ENCODE measurements at regions not wholly inside any gene's neighbourhood (a gene's known extent, or its start where the extent isn't known, plus 50 kb on each side); places are given as distances from the start of the nearest gene placed in this dataset.

DNA sequence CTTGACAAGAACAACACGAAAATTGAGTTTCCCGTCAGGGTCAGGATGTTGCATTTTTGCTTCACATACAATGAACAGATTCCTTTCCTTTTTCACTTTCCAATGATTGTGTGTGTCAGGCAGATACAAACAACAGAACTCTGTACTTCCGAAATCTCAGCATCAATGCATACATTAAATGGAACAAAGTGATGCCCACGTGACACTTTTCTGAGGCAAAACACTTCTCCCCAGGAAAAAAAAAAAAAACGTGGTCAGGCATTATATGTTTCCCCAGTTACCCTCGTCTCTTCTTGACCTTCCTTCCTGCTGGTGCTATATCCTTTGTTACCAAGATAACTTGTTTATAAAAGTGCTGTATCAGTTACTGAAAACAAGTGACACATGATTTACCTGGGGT is 181.8 kb downstream of the ZNF281 start:
- TF ChIP-seq, protein P1, sequence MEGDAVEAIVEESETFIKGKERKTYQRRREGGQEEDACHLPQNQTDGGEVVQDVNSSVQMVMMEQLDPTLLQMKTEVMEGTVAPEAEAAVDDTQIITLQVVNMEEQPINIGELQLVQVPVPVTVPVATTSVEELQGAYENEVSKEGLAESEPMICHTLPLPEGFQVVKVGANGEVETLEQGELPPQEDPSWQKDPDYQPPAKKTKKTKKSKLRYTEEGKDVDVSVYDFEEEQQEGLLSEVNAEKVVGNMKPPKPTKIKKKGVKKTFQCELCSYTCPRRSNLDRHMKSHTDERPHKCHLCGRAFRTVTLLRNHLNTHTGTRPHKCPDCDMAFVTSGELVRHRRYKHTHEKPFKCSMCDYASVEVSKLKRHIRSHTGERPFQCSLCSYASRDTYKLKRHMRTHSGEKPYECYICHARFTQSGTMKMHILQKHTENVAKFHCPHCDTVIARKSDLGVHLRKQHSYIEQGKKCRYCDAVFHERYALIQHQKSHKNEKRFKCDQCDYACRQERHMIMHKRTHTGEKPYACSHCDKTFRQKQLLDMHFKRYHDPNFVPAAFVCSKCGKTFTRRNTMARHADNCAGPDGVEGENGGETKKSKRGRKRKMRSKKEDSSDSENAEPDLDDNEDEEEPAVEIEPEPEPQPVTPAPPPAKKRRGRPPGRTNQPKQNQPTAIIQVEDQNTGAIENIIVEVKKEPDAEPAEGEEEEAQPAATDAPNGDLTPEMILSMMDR (IDR thresholded peaks at IDR 0.05), result no peak
- no peak for TF ChIP-seq POLR2AphosphoS5 (IDR thresholded peaks at IDR 0.05)
- TF ChIP-seq EP300 (IDR thresholded peaks at IDR 0.05), result no peak
